ENCODE measurements at regions not wholly inside any gene's neighbourhood (a gene's known extent, or its start where the extent isn't known, plus 50 kb on each side); places are given as distances from the start of the nearest gene placed in this dataset.

- Histone ChIP-seq H3K36me3 (no peaks in the 10 kb centered on the region), H3K27ac (no peak overlapping the region), H3K4me1 (no peaks in the 10 kb centered on the region), H3K9me3 (no peaks in the 10 kb centered on the region), H3K27me3 (peaks cover 0 to 3% (median under 1%) of the 10 kb centered on the region in 3 donors), H3K4me3 (no peak overlapping the region)
- WGBS, 5 donors = 64 to 81% (median 73%) methylated on average over 9 of the region's 9 CpGs
- peak in 1 of 2 donors; percentile 30 for DNase-seq
- TF ChIP-seq, protein P1, sequence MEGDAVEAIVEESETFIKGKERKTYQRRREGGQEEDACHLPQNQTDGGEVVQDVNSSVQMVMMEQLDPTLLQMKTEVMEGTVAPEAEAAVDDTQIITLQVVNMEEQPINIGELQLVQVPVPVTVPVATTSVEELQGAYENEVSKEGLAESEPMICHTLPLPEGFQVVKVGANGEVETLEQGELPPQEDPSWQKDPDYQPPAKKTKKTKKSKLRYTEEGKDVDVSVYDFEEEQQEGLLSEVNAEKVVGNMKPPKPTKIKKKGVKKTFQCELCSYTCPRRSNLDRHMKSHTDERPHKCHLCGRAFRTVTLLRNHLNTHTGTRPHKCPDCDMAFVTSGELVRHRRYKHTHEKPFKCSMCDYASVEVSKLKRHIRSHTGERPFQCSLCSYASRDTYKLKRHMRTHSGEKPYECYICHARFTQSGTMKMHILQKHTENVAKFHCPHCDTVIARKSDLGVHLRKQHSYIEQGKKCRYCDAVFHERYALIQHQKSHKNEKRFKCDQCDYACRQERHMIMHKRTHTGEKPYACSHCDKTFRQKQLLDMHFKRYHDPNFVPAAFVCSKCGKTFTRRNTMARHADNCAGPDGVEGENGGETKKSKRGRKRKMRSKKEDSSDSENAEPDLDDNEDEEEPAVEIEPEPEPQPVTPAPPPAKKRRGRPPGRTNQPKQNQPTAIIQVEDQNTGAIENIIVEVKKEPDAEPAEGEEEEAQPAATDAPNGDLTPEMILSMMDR (IDR thresholded peaks at IDR 0.05) = no peak
- TF ChIP-seq POLR2AphosphoS5 (IDR thresholded peaks at IDR 0.05) = no peak
- no peak for TF ChIP-seq EP300 (IDR thresholded peaks at IDR 0.05)
- TF ChIP-seq POLR2A (IDR thresholded peaks at IDR 0.05) = no peak
- intact Hi-C loops (cut with DNase I; ENCODE audit: low total_unique reads) = no loop called here
These were observed 182.0 kb upstream of the HNRNPA3 start for GRCh38 chr2:177030451-177031105.

DNA sequence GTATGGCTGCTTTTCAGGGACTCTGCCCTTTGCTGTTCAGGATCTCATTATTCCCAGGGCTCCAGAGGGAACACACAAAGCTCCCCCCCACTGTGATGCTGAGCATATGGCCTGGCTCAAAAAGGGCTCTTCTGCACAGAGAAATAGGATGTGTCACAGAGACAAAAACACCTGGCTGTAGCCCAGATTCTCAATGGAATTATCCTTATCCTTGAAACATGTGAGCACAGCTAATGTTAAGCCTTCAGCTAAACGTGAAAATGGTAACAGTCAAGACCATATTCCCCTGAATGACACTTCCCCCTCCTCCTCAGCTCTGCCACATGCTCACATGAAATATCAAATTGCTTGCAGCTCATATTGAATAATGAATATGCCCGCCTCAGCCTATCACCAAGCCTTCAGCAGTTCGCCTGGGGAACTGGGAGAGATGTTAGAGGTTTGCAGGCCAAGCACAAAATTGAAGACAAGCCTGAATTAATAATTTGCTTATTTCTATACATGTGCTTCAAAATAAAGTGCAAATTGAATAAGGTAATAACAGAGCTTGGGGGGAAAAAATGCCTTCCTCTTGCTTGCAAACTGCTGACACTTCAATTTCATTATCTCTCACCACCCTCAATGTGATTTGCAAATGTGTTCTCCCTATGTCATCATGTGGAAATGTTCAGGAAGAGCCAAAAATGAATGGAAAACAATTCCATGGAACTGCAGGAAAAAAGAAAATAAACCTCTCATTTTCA is 181.0 kb upstream of the HNRNPA3 start:
- intact Hi-C loops (cut with DNase I; ENCODE audit: low total_unique reads) = no loop called here
- Histone ChIP-seq H3K4me3 (no peak overlapping the region), H3K9me3 (no peaks in the 10 kb centered on the region), H3K27ac (no peak overlapping the region), H3K4me1 (no peaks in the 10 kb centered on the region), H3K36me3 (no peaks in the 10 kb centered on the region), H3K27me3 (peaks cover 0 to 6% (median 3%) of the 10 kb centered on the region in 3 donors)
- WGBS, 5 donors = 59 to 66% (median 64%) methylated on average over 3 of the region's 3 CpGs
- TF ChIP-seq POLR2A (IDR thresholded peaks at IDR 0.05) (no peak), POLR2AphosphoS5 (IDR thresholded peaks at IDR 0.05) (no peak), EP300 (IDR thresholded peaks at IDR 0.05) (no peak)
- TF ChIP-seq, protein P1 (IDR thresholded peaks at IDR 0.05) = no peak
- peak in 1 of 2 donors; percentile 41 for DNase-seq

DNA sequence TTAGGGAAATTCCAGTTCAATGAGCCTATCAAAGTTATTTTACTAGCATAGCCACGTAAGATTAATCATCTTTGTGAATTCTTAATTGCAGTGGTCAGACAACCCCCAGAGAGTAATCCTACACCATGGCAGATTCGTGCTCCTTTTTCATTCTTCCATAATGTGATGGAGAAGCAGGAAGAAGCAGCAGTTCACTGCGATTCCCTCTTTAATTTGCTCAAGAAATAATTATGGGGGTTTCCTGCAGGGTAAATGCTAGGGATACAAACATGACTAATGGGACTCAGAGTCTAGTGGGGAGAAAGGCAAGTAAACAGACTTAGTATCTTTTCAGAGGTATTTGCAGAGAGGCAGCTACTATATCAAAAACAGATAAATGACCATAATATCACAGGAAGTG is 175.8 kb upstream of the HNRNPA3 start:
- TF ChIP-seq, protein P1 (IDR thresholded peaks at IDR 0.05) = no peak
- TF ChIP-seq POLR2AphosphoS5 (IDR thresholded peaks at IDR 0.05) (no peak), EP300 (IDR thresholded peaks at IDR 0.05) (no peak)
- H3K27ac ChIP-seq = no peak overlapping the region
- H3K4me3 ChIP-seq = no peak overlapping the region
- 51 to 64% (median 55%) methylated on average over 3 of the region's 3 CpGs for WGBS, 5 donors
- H3K36me3 ChIP-seq = no peaks in the 10 kb centered on the region
- intact Hi-C loops (cut with DNase I; ENCODE audit: low total_unique reads) = no loop called here
- no peaks in the 10 kb centered on the region for H3K4me1 ChIP-seq
- peaks cover 0 to 21% (median 13%) of the 10 kb centered on the region in 3 donors for H3K27me3 ChIP-seq
- no peak for DNase-seq
- H3K9me3 ChIP-seq = no peaks in the 10 kb centered on the region

DNA sequence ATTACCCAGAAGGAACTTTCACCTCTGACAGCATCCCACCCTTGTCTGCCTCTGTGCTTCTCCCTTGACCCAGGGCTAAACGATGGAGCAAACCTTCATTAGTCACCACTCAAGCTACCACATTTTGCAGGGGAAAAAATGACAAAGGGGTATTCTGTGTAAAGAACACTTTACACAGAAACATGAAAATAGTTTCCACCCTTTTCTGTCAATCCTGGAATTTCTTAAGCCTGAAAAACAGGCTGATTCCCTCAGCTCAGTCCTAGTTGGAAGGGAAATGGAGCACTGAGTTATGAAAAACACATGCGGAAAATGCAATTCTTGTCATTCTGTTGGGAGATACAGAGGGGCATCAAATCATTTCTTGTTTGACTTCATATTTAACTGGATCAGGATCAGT is 175.0 kb upstream of the HNRNPA3 start:
- intact Hi-C loops (cut with DNase I; ENCODE audit: low total_unique reads) = no loop called here
- H3K36me3 ChIP-seq = no peaks in the 10 kb centered on the region
- no peak overlapping the region for H3K4me3 ChIP-seq
- H3K4me1 ChIP-seq = no peaks in the 10 kb centered on the region
- TF ChIP-seq, protein P1 (IDR thresholded peaks at IDR 0.05) = no peak
- TF ChIP-seq POLR2AphosphoS5 (IDR thresholded peaks at IDR 0.05) (no peak), EP300 (IDR thresholded peaks at IDR 0.05) (no peak), POLR2A (IDR thresholded peaks at IDR 0.05) (no peak)
- no peak overlapping the region for H3K27ac ChIP-seq
- 58 to 80% (median 76%) methylated on average over 2 of the region's 2 CpGs for WGBS, 5 donors
- no peaks in the 10 kb centered on the region for H3K9me3 ChIP-seq
- peaks cover 0 to 21% (median 13%) of the 10 kb centered on the region in 3 donors for H3K27me3 ChIP-seq
- no peak for DNase-seq

All from stomach (tissue), 8 donors.